HL-60 (cell line): ENCODE measurements at regions not wholly inside any gene's neighbourhood (a gene's known extent, or its start where the extent isn't known, plus 50 kb on each side); places are given as distances from the start of the nearest gene placed in this dataset.

Experiments used
- DNase-seq, 2 experiments: peaks; one replicate each; pipeline ENCODE4 v3.0.0-alpha.2; 2010 to 2020; ENCODE audit warnings: low read depth in 1 of 2, low spot score in 1 of 2
- H3K27ac ChIP-seq: fragments of 250-450 bp; sonication (Bioruptor Pico); replicated peaks from 2 replicates; pipeline ENCODE4 v1.5.1; 2020; ENCODE audit warnings: mild to moderate bottlenecking, moderate library complexity
- H3K27me3 ChIP-seq: fragments of 250-450 bp; sonication (Bioruptor Pico); 2 replicates; pipeline ENCODE4 v1.5.1; 2021; ENCODE audit warnings: mild to moderate bottlenecking, moderate library complexity; ENCODE audit not compliant: insufficient read depth, poor library complexity, severe bottlenecking
- H3K4me3 ChIP-seq: replicated peaks from 2 replicates; pipeline ENCODE4 v1.5.1; 2011; ENCODE audit warnings: mild to moderate bottlenecking, control low read depth, low read length; ENCODE audit not compliant: insufficient read depth
- CTCF ChIP-seq: IDR thresholded peaks from one replicate; pipeline ENCODE4 v1.5.1; 2011; ENCODE audit warnings: low read length, control low read depth, inconsistent platforms; ENCODE audit not compliant: insufficient read depth
- GABPA ChIP-seq: IDR thresholded peaks from 2 replicates; pipeline ENCODE4 v1.6.1; 2012; ENCODE audit warnings: low read depth
- POLR2AphosphoS5 ChIP-seq: IDR thresholded peaks from 2 replicates; pipeline ENCODE4 v1.6.1; 2012; ENCODE audit warnings: low read depth
- REST ChIP-seq: IDR thresholded peaks from 2 replicates; pipeline ENCODE4 v1.6.1; 2012; ENCODE audit warnings: low read depth; ENCODE audit not compliant: insufficient replicate concordance
- SPI1 ChIP-seq: IDR thresholded peaks from 2 replicates; pipeline ENCODE4 v1.6.1; 2012; ENCODE audit warnings: low read depth, mild to moderate bottlenecking, borderline replicate concordance

- no peak for TF ChIP-seq SPI1
- Histone ChIP-seq H3K4me3 (no peak overlapping the region), H3K27ac (no peak overlapping the region), H3K27me3 (no peaks in the 10 kb centered on the region)
- DNase-seq: no peak
These were observed 119.9 kb upstream of the GAP43 start for GRCh38 chr3:115503394-115503793.

GRCh38 chr3:115508562-115508961 is 114.7 kb upstream of the GAP43 start:
- Histone ChIP-seq H3K4me3 (no peak overlapping the region), H3K27ac (no peak overlapping the region), H3K27me3 (peaks cover 8% of the 10 kb centered on the region)
- DNase-seq: no peak
- TF ChIP-seq GABPA: no peak
- no peak for TF ChIP-seq REST
- TF ChIP-seq CTCF: no peak
- TF ChIP-seq SPI1: no peak
- no peak for TF ChIP-seq POLR2AphosphoS5

- Histone ChIP-seq H3K27ac (no peak overlapping the region), H3K4me3 (no peak overlapping the region), H3K27me3 (peaks cover 8% of the 10 kb centered on the region)
- no peak for DNase-seq
- TF ChIP-seq SPI1: peak; percentile 30; the same call in 1 of the 2 replicates
- no peak for TF ChIP-seq POLR2AphosphoS5
- no peak for TF ChIP-seq REST
- TF ChIP-seq GABPA: no peak
These were observed 110.5 kb upstream of the GAP43 start for GRCh38 chr3:115512565-115513415.

- Histone ChIP-seq H3K4me3 (no peak overlapping the region), H3K27me3 (peaks cover 8% of the 10 kb centered on the region), H3K27ac (no peak overlapping the region)
- DNase-seq: no peak
- TF ChIP-seq SPI1: peak; percentile 21; the same call in 1 of the 2 replicates
- TF ChIP-seq GABPA: no peak
These were observed 109.9 kb upstream of the GAP43 start for GRCh38 chr3:115513416-115513800.

- no peak overlapping the region for H3K4me3 ChIP-seq
- DNase-seq: no peak
- no peak for TF ChIP-seq GABPA
- no peak for TF ChIP-seq CTCF
- peaks cover under 1% of the 10 kb centered on the region for H3K27me3 ChIP-seq
- no peak overlapping the region for H3K27ac ChIP-seq
These were observed 105.8 kb upstream of the GAP43 start for GRCh38 chr3:115517457-115518050.
